HG02981 (cell line): ENCODE measurements at regions not wholly inside any gene's neighbourhood (a gene's known extent, or its start where the extent isn't known, plus 50 kb on each side); places are given as distances from the start of the nearest gene placed in this dataset.
"Not testable (repeated sequence)": the region's sequence is repeated elsewhere in the genome, so short reads cannot be mapped to it uniquely, and the experiment has no call there.

ENCODE experiments used
- ATAC-seq: cut with Tn5 transposase; IDR thresholded peaks from one replicate; pipeline ENCODE4 v1.9.1; 2021; ENCODE audit warnings: mild to moderate bottlenecking, moderate library complexity; ENCODE audit not compliant: unreplicated experiment

DNA sequence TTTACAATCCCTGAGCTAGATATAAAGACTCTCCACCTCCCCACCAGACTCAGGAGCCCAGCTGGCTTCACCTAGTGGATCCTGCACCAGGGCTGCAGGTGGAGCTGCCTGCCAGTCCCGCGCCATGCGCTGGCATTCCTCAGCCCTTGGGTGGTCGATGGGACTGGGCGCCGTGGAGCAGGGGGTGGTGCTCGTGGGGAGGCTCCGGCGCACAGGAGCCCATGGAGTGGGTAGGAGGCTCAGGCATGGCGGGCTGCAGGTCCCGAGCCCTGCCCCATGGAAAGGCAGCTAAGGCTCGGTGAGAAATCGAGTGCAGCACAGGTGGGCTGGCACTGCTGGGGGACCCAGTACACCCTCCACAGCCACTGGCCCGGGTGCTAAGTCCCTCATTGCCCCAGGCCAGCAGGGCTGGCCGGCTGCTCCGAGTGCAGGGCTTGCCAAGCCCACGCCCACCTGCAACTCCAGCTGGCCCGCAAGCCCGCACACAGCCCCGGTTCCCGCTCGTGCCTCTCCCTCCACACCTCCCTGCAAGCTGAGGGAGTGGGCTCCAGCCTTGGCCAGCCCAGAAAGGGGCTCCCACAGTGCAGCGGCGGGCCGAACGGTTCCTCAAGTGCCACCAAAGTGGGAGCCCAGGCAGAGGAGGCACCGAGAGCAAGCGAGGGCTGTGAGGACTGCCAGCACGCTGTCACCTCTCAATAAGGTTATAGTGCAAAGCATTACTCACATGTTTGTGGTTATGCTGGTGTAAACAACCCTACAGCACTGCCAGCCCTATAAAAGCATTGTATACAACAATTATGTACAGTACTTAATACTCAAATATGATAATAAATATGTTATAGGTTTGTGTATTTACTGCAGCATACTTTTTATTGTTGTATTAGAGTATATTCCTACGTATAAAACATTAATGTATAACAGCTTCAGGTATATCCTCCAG, 757.3 kb downstream of the SLC6A15 start:
- not testable (repeated sequence) for ATAC-seq

GRCh38 chr12:84154439-84154990, 758.1 kb downstream of the SLC6A15 start:
- not testable (repeated sequence) for ATAC-seq

- no peak for ATAC-seq
Observed at GRCh38 chr12:84150201-84150600, 762.4 kb downstream of the SLC6A15 start.

DNA sequence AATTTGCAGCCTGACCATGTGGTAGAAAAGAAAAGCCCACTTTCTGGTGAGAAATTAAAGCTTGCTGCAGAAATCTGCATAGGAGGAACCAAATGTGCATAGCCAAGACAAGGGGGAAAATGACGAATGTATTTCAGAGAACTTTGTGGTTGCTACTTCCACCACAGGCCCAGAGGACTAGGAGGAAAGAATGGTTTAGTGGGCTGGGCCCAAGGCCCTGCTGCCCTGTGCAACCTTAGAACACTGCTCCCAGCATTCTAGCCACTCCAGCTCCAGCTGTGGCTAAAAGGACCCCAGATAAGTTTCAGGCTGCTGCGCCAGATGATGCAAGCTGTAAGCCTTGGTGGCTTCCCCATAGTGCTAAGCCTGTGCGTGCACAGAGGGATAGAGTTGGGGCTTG, 764.3 kb downstream of the SLC6A15 start:
- no peak for ATAC-seq

DNA sequence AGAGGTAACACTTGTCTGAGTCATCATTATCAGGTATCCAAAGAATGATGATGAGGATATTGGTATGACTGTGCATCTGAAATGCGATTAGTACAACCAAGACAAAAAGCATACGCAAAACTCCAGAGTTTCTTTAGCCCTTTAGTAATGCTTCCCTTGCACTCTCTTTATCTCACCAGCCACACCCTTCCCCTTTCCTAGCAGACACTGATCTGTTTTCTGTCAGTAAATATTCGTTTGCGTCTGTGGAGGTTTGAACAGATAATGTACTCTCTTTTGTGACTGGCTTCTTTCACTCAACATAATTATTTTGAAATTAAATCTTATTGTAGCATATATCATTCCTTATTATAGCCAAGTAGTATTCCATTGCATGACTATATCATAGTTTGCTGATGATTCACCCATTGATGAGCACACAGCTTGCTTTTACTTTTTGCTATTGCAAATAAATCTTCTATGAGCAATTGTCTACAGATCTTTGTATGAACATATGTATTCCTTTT, 775.7 kb downstream of the SLC6A15 start:
- ATAC-seq, result no peak

DNA sequence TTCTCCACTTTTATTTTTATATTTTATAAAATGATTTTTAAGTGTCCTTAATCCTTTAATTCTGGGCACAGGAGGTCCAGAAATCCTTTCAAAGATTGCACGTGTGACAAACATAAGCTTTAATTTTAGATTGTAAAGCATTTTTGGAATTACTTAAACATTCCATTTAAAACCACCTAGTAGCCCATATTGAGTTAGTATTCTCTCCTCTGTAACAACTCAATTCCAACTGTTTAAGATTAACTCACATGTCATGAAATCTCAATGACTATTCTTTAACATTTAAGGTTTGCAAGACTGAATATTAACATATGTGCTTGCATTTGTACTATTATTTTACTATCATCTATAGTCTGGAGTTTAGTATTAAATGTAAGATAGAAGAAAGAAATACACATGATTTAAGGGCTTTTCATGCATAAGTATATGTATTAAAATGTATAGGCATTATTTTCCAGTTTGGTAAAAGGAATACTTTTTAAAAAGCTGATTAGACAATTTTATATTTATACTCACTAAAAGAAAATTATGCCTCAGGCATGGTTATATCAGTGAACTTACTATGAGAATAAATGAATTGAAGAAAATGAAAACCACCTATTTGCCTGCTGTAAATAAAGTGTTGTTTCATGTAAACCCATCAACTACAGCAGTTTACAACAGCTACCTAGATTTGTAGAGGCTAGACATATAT, 776.9 kb downstream of the SLC6A15 start:
- ATAC-seq, result no peak

GRCh38 chr12:84134797-84135366, 777.7 kb downstream of the SLC6A15 start:
- ATAC-seq, result no peak

DNA sequence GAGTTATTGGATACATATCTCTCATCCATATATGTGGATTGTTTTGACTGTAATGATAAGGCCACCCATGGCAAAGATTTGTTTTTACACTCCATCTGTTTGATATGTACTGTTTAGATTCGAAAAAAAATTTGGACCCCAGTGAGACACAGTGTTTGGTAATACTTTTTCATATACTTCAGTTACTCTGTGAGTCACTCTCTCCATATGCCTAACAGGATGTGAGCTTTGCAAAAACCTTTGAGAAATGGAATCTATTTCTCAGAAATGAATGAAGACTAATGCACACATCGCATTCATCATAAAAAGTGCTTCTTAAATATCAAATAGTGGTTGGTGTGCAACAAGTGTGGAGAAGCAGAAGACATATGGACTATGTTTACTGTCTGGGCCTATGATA, 781.5 kb downstream of the SLC6A15 start:
- ATAC-seq, result no peak

- no peak for ATAC-seq
Observed at GRCh38 chr12:84128117-84128991, 784.2 kb downstream of the SLC6A15 start.

DNA sequence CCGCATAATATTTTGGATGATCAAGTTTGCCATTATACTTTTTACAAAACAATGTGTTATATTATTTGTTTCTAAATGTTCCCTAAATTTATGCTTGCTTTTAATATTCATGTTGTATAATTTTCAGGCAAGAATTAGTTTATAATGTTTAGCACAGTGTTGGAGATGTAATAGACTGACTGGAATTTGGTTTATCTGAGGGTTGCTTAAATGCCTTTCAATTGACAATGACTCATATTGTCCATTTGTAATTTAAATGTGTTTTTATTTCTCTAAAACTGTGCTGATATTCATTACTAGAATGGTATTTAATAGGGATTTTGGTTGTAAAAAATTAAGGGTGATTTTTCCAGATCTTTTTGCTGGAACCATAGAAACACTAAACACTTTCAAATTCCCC, 788.4 kb downstream of the SLC6A15 start:
- no peak for ATAC-seq

GRCh38 chr12:84117190-84117589, 795.4 kb downstream of the SLC6A15 start:
- ATAC-seq, result no peak

- ATAC-seq, result no peak
Observed at GRCh38 chr12:84113666-84114065, 798.9 kb downstream of the SLC6A15 start.

GRCh38 chr12:84103886-84104285, 808.7 kb downstream of the SLC6A15 start:
- ATAC-seq, result not testable (repeated sequence)

GRCh38 chr12:84101963-84102362, 810.6 kb downstream of the SLC6A15 start:
- ATAC-seq, result not testable (repeated sequence)

DNA sequence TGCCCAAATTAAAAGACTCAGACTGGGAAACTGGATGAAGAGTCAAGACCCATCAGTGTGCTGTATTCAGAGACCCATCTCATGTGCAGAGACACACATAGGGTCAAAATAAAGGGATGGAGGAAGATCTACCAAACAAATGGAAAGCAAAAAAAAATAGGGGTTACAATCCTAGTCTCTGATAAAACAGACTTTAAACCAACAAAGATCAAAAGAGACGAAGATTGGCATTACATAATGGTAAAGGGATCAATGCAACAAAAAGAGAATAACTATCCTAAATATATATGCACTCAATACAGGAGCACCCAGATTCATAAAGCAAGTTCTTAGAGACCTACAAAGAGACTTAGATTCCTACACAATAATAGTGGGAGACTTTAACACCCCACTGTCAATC, 813.0 kb downstream of the SLC6A15 start:
- not testable (repeated sequence) for ATAC-seq

GRCh38 chr12:84091651-84092050, 820.9 kb downstream of the SLC6A15 start:
- no peak for ATAC-seq

GRCh38 chr12:84089356-84089755, 823.2 kb downstream of the SLC6A15 start:
- no peak for ATAC-seq

GRCh38 chr12:84085046-84085445, 827.6 kb downstream of the SLC6A15 start:
- ATAC-seq, result no peak

DNA sequence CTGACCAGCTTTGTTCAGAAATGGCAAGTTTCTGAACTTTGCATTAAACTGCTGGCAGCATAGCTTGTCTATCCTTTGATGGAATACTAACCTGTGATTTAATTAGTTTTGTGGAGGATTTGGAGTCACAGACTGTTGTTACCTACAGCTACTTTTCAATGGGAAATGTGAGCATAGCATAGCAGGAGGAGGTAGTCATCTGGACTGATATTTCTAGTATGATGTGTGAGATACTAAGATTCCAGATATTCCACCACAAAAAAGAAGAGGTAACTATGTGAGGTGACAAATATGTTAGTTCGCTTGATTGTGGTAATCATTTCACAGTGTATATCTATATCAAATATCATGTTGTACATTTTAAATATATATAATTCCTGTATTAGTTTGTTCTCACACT, 833.0 kb downstream of the SLC6A15 start:
- no peak for ATAC-seq

GRCh38 chr12:84077679-84078078, 834.9 kb downstream of the SLC6A15 start:
- no peak for ATAC-seq
